Spleen (tissue), 11 donors: ENCODE measurements at regions not wholly inside any gene's neighbourhood (a gene's known extent, or its start where the extent isn't known, plus 50 kb on each side); places are given as distances from the start of the nearest gene placed in this dataset.

ENCODE experiments used
- DNase-seq: peaks from one replicate; pipeline ENCODE4 v3.0.0-alpha.2; 2020
- H3K27ac ChIP-seq, 8 donors: fragments of 200-600 bp; sonication (generic) in 7 of 8; 1 replicate in 4 of 8; 2 replicates in 4 of 8; pipeline versions ENCODE4 v1.5.0 to v1.8.0; 2016 to 2021; ENCODE audit warnings: inconsistent platforms in 4 of 8, mild to moderate bottlenecking in 4 of 8, moderate library complexity in 1 of 8
- H3K27me3 ChIP-seq, 7 donors: fragments of 200-600 bp; sonication (generic) in 6 of 7; replicated peaks in 1 of 7; 1 replicate in 4 of 7; 2 replicates in 3 of 7; pipeline versions ENCODE4 v1.5.0 to v1.8.0; 2016 to 2021; ENCODE audit warnings: inconsistent platforms in 3 of 7, mild to moderate bottlenecking in 1 of 7
- H3K36me3 ChIP-seq, 6 donors: fragments of 200-600 bp; sonication (generic) in 5 of 6; 1 replicate in 4 of 6; 2 replicates in 2 of 6; pipeline versions ENCODE4 v1.5.0 to v1.8.0; 2016 to 2021; ENCODE audit warnings: inconsistent platforms in 2 of 6
- H3K4me1 ChIP-seq, 6 donors: fragments of 200-600 bp; sonication (generic) in 5 of 6; 1 replicate in 3 of 6; 2 replicates in 3 of 6; pipeline versions ENCODE4 v1.5.0 to v1.8.0; 2016 to 2021; ENCODE audit warnings: inconsistent platforms in 3 of 6
- H3K4me3 ChIP-seq, 8 donors: fragments of 200-600 bp; sonication (generic) in 7 of 8; 1 replicate in 4 of 8; 2 replicates in 4 of 8; pipeline versions ENCODE4 v1.5.0 to v1.8.0; 2016 to 2021; ENCODE audit warnings: inconsistent platforms in 4 of 8, mild to moderate bottlenecking in 4 of 8, moderate library complexity in 2 of 8
- H3K9me3 ChIP-seq, 8 donors: fragments of 200-600 bp; sonication (generic) in 7 of 8; 1 replicate in 4 of 8; 2 replicates in 4 of 8; pipeline versions ENCODE4 v1.5.0 to v1.8.0; 2016 to 2021; ENCODE audit warnings: inconsistent platforms in 4 of 8
- POLR2A ChIP-seq, 3 donors: fragments of 450-650 bp; IDR thresholded peaks; one replicate each; pipeline ENCODE4 v1.5.1; 2017; ENCODE audit warnings: antibody characterized with exemption in 3 of 3, mild to moderate bottlenecking in 1 of 3
- POLR2AphosphoS5 ChIP-seq, 3 donors: sonication (generic); formaldehyde crosslinking; IDR thresholded peaks; one replicate each; pipeline ENCODE4 v1.5.1; 2017; ENCODE audit warnings: antibody characterized with exemption in 3 of 3
- WGBS, 5 donors: extraction: QIAGEN DNeasy Blood & Tissue Kit in 3 of 5; methylation state at CpG; one replicate each; pipeline versions ENCODE4 v1.1.5 to v1.1.7; 2013 to 2018; 5-methylcytosine and 5-hydroxymethylcytosine counted together
- intact Hi-C: fragments of 100-400 bp; cut with DNase I; formaldehyde crosslinking; loops from one replicate; pipeline ENCODE4 v1.15.0; 2023; ENCODE audit warnings: low total_unique reads
- TF ChIP-seq, protein P1 (sequence below), 11 experiments: fragments of 200-600 bp in 7 of 11; fragments of 450-650 bp in 4 of 11; sonication (generic) in 4 of 11; IDR thresholded peaks in 8 of 11; conservative IDR thresholded peaks in 3 of 11; 1 replicate in 7 of 11; 2 replicates in 4 of 11; pipeline versions ENCODE4 v1.4.0 to v1.8.0; 2016 to 2021; ENCODE audit warnings: antibody characterized with exemption in 11 of 11, inconsistent platforms in 4 of 11, mild to moderate bottlenecking in 1 of 11
- donor health status: healthy with polysubstance abuse.
- donor health status: DM: no; HTN: no; CAD: no; lungs with moderate emphysema.
- donor health status: DM: no; HTN: no; CAD: no.
- donor health status: Bipolar disorder and iron deficiency.
- donor health status: healthy.
- donor health status: DM: no; HTN: no; CAD: no.
- donor health status: DM: yes; HTN: yes; CAD: no.

DNA sequence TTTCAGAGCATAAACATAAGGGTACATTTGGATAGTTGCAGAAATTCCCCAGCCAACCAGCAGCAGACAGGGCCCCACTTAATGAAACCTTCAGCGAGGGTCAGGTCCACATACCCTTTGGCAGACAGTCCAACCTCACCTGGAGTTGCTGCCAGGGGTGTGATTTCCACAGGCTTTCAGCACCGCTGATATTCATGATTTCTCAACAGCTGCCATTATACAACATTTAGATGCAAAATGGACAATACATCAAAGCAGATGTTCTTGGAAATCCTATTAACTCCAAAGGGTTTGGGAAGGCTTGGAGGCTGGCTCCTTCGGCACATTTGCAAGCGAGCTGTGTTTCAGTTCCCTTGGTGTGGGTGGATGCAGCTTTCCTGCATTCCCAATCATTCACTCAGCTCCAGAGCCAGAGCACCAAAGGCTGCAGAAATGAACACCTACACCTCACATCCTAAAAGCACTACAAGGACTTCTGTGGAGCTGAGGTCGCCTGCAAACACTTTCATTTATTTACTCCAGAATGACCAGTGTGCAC, 147.2 kb upstream of the VSTM2B start:
- 68 to 83% (median 79%) methylated on average over 5 of the region's 5 CpGs for WGBS, 5 donors
- no peak for DNase-seq

DNA sequence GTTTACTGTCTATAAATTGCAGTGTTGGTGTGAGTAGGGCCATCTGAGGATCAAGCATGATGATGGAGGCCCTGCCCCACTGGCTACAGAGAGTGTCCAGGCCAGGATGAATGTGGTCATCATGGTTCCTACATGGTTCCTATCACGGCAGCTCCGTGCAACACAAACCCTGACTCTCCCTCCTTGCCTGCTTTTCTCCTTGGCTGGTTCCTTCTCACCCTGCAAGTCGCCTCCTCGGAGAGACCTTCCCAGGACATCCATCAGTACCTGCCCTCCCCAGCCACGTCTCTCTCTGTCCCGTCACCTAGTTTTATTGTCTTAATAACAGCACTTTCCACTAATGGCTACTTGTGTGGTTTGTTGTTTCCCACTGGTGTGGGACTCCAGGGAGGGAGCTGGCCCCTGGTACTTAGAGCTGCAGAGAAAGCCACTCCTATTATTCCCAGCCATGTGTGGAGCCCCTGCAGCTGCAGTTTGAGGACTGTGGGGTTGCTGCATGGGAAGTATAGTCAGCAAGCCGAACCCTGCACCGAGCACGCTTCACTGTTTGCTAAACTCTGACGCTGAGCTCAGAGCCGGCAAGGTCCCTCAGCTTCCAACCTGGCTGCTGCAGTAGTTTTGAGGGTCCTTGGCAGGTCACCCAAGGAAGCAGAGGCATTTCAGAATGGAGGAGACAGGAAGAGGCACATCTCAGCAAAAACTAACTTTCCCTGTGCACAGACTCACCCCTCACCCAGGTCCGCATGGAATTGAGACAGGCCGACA, 146.4 kb upstream of the VSTM2B start:
- H3K27ac ChIP-seq, result no peak overlapping the region
- H3K36me3 ChIP-seq, result no peaks in the 10 kb centered on the region
- 40 to 57% (median 45%) methylated on average over 8 to 13 of the region's 13 CpGs for WGBS, 5 donors
- H3K4me1 ChIP-seq, result no peaks in the 10 kb centered on the region
- no peak overlapping the region for H3K4me3 ChIP-seq
- intact Hi-C loops, result no loop called here
- DNase-seq, result peak; percentile 33
- TF ChIP-seq, protein P1, sequence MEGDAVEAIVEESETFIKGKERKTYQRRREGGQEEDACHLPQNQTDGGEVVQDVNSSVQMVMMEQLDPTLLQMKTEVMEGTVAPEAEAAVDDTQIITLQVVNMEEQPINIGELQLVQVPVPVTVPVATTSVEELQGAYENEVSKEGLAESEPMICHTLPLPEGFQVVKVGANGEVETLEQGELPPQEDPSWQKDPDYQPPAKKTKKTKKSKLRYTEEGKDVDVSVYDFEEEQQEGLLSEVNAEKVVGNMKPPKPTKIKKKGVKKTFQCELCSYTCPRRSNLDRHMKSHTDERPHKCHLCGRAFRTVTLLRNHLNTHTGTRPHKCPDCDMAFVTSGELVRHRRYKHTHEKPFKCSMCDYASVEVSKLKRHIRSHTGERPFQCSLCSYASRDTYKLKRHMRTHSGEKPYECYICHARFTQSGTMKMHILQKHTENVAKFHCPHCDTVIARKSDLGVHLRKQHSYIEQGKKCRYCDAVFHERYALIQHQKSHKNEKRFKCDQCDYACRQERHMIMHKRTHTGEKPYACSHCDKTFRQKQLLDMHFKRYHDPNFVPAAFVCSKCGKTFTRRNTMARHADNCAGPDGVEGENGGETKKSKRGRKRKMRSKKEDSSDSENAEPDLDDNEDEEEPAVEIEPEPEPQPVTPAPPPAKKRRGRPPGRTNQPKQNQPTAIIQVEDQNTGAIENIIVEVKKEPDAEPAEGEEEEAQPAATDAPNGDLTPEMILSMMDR (IDR thresholded peaks at IDR 0.05 in 8 of 11, conservative IDR thresholded peaks at IDR 0.05 in 3 of 11), result no peak
- TF ChIP-seq POLR2A (IDR thresholded peaks at IDR 0.05) (no peak), POLR2AphosphoS5 (IDR thresholded peaks at IDR 0.05) (no peak)
- no peaks in the 10 kb centered on the region for H3K9me3 ChIP-seq
- H3K27me3 ChIP-seq, result peaks cover 0 to 36% (median 2%) of the 10 kb centered on the region in 7 donors

More for the DNA sequence above, 147.2 kb upstream of the VSTM2B start:
- Histone ChIP-seq H3K27me3 (peaks cover 0 to 40% (median 2%) of the 10 kb centered on the region in 7 donors), H3K9me3 (no peaks in the 10 kb centered on the region), H3K4me3 (no peak overlapping the region), H3K4me1 (no peaks in the 10 kb centered on the region), H3K36me3 (no peaks in the 10 kb centered on the region), H3K27ac (no peak overlapping the region)
- no peak for TF ChIP-seq POLR2A (IDR thresholded peaks at IDR 0.05)
- TF ChIP-seq, protein P1 (IDR thresholded peaks at IDR 0.05 in 8 of 11, conservative IDR thresholded peaks at IDR 0.05 in 3 of 11), result no peak
- no peak for TF ChIP-seq POLR2AphosphoS5 (IDR thresholded peaks at IDR 0.05)
- intact Hi-C loops, result no loop called here

DNA sequence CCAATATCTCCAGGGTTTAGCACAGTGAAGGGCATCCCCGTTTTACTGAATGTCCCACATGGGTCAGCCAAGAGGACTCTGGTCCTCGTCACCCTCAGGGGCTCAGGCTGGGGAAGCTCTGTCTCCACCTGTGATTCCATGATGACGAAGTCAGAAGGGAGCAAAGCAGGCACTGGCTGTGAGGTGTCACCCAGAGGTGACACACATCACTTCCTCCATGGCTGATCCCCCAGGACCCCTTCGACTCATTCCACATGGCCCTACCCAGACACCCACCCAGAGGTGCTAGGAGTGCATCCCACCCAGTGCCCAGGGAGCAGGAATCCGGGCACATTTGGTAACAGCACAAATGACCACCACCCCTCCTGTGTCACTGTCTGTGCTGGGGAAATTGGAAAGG, 145.2 kb upstream of the VSTM2B start:
- peak; percentile 25 for DNase-seq
- TF ChIP-seq POLR2AphosphoS5 (IDR thresholded peaks at IDR 0.05), result no peak
- intact Hi-C loops, result no loop called here
- H3K9me3 ChIP-seq, result no peaks in the 10 kb centered on the region
- H3K4me1 ChIP-seq, result no peaks in the 10 kb centered on the region
- WGBS, 5 donors, result 63 to 82% (median 75%) methylated on average over 4 to 5 of the region's 5 CpGs
- H3K4me3 ChIP-seq, result no peak overlapping the region
- H3K36me3 ChIP-seq, result no peaks in the 10 kb centered on the region
- no peak overlapping the region for H3K27ac ChIP-seq
- peaks cover 0 to 33% (median 2%) of the 10 kb centered on the region in 7 donors for H3K27me3 ChIP-seq

DNA sequence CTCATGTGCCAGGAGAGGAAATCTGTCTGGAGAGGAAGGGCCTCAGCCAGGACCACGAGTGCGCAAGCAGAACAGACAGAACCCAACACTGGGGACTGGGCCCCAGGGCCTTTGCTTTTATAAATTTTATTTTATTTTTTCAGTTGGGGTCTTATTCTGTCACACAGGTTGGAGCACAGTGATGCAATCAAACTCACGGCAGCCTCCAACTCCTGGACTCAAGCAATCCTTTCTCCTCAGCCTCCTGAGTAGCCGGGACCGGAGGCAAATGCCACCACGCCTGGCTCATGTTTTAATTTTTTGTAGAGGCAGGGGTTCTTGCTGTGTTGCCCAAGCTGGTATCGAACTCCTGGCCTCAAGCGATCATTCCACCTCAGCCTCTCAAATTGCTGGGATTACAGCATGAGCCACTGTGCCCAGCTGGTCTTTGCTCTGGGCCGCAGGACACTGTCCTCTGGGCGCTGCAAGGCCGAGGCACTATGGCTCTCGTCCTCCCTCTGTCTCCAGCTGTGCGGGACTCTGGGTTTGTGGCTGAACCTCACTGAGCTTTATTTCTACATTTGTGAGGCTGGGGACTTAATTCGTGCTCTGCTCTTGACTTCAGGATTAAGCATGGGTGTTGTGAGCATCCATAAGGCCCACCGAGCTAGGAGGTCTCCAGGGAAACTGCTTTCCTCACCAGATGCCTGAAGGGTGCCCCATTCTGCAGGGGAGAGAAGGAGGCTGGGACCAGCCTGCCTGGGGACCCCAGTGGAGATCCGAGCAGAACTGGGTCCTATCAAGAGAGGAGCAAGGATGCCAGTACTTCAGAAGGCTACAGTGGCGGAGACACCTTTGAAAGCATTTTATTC, 144.2 kb upstream of the VSTM2B start:
- no peaks in the 10 kb centered on the region for H3K36me3 ChIP-seq
- TF ChIP-seq, protein P1 (IDR thresholded peaks at IDR 0.05 in 8 of 11, conservative IDR thresholded peaks at IDR 0.05 in 3 of 11), result no peak
- TF ChIP-seq POLR2A (IDR thresholded peaks at IDR 0.05), result no peak
- TF ChIP-seq POLR2AphosphoS5 (IDR thresholded peaks at IDR 0.05), result no peak
- H3K27ac ChIP-seq, result no peak overlapping the region
- intact Hi-C loops, result no loop called here
- DNase-seq, result no peak
- H3K4me1 ChIP-seq, result no peaks in the 10 kb centered on the region
- H3K27me3 ChIP-seq, result peaks cover 0 to 26% (median 2%) of the 10 kb centered on the region in 7 donors
- no peak overlapping the region for H3K4me3 ChIP-seq
- no peaks in the 10 kb centered on the region for H3K9me3 ChIP-seq
- 81 to 86% (median 84%) methylated on average over 17 of the region's 17 CpGs for WGBS, 5 donors
